Mammary epithelial cell (primary cell): ENCODE measurements at regions not wholly inside any gene's neighbourhood (a gene's known extent, or its start where the extent isn't known, plus 50 kb on each side); places are given as distances from the start of the nearest gene placed in this dataset.

Experiments used
- EZH2 ChIP-seq: IDR thresholded peaks from 2 replicates; pipeline ENCODE4 v1.6.1; 2012; ENCODE audit warnings: low read length, inconsistent platforms, borderline replicate concordance
- TF ChIP-seq, protein P1 (sequence below), 2 donors: IDR thresholded peaks in 1 of 2; conservative IDR thresholded peaks in 1 of 2; 2 replicates each; pipeline ENCODE4 v1.5.1; 2011 to 2012; ENCODE audit warnings: inconsistent platforms in 2 of 2, low read length in 2 of 2, mild to moderate bottlenecking in 2 of 2, control low read depth in 1 of 2, low read depth in 1 of 2; ENCODE audit not compliant: insufficient read depth in 1 of 2; ENCODE audit errors: extremely low read depth in 1 of 2

DNA sequence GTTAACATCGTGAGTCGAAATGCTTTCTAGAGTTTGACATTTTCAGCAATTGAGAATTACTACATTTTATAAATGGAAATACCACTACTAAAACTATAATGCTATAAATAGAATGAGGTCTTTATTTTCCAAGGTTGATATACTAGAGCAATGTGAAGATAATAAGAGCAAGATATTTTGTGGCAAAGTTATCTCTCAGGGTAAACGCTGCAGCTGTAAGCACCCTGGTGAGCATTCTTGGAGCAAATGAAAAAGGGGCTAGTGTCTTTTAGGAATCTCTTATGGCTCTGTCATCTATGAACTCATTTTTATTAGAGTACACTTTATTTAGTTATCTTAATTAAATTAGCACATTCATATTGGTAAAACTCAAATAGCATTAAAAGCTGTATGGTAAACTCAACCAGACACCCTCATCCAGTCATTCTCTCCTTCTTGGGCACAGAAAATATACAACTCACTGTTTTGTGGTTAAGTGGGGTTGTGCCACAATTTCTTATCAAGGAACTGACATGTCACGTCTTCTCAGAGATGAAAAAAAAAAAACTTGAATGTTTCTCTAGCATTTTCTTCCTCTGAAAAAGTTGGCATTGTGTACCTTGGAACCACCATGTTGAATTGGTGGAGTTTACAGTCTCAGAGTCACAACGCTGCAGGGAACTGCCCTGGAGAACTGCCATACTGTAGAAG, 289.5 kb upstream of the PFKP start:
- TF ChIP-seq EZH2: no peak
- TF ChIP-seq, protein P1, sequence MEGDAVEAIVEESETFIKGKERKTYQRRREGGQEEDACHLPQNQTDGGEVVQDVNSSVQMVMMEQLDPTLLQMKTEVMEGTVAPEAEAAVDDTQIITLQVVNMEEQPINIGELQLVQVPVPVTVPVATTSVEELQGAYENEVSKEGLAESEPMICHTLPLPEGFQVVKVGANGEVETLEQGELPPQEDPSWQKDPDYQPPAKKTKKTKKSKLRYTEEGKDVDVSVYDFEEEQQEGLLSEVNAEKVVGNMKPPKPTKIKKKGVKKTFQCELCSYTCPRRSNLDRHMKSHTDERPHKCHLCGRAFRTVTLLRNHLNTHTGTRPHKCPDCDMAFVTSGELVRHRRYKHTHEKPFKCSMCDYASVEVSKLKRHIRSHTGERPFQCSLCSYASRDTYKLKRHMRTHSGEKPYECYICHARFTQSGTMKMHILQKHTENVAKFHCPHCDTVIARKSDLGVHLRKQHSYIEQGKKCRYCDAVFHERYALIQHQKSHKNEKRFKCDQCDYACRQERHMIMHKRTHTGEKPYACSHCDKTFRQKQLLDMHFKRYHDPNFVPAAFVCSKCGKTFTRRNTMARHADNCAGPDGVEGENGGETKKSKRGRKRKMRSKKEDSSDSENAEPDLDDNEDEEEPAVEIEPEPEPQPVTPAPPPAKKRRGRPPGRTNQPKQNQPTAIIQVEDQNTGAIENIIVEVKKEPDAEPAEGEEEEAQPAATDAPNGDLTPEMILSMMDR (conservative IDR thresholded peaks at IDR 0.05 in 1 of 2, IDR thresholded peaks at IDR 0.05 in 1 of 2; ENCODE audit: extremely low read depth in 1 of 2, insufficient read depth in 1 of 2, low read depth in 1 of 2, low read length in 2 of 2): no peak
